GM20000 (cell line): ENCODE measurements at regions not wholly inside any gene's neighbourhood (a gene's known extent, or its start where the extent isn't known, plus 50 kb on each side); places are given as distances from the start of the nearest gene placed in this dataset.

Experiments used
- DNase-seq: peaks from one replicate; pipeline ENCODE4 v3.0.0; 2012; ENCODE audit warnings: low spot score
- CTCF ChIP-seq: IDR thresholded peaks from 2 replicates; pipeline ENCODE4 v1.5.1; 2012; ENCODE audit warnings: mild to moderate bottlenecking, control low read depth; ENCODE audit errors: extremely low read depth, missing control alignments

GRCh38 chr1:38780133-38780532, 79.4 kb downstream of the RRAGC start:
- no peak for TF ChIP-seq CTCF

GRCh38 chr1:38779491-38779890, 80.1 kb downstream of the RRAGC start:
- no peak for TF ChIP-seq CTCF
- no peak for DNase-seq

More at GRCh38 chr1:38780133-38780532, 79.4 kb downstream of the RRAGC start:
- no peak for DNase-seq

GRCh38 chr1:38778521-38778920, 81.1 kb downstream of the RRAGC start:
- no peak for TF ChIP-seq CTCF
- DNase-seq, result no peak

- DNase-seq, result no peak
- TF ChIP-seq CTCF, result no peak
Observed at GRCh38 chr1:38778051-38778450, 81.5 kb downstream of the RRAGC start.

- no peak for TF ChIP-seq CTCF
- DNase-seq, result no peak
Observed at GRCh38 chr1:38777464-38777957, 82.1 kb downstream of the RRAGC start.

GRCh38 chr1:38776466-38777065, 83.0 kb downstream of the RRAGC start:
- TF ChIP-seq CTCF, result no peak

GRCh38 chr1:38775175-38775845, 84.3 kb downstream of the RRAGC start:
- no peak for DNase-seq
- no peak for TF ChIP-seq CTCF

More at GRCh38 chr1:38776466-38777065, 83.0 kb downstream of the RRAGC start:
- DNase-seq, result no peak
